ENCODE measurements at regions not wholly inside any gene's neighbourhood (a gene's known extent, or its start where the extent isn't known, plus 50 kb on each side); places are given as distances from the start of the nearest gene placed in this dataset.

- BruUV-seq (replicated peaks), result no TSS peak
- H3K4me3 ChIP-seq (ENCODE audit: low read length), result no peak overlapping the region
These were observed 303.7 kb upstream of the PMFBP1 start for GRCh38 chr16:72475688-72476087.

DNA sequence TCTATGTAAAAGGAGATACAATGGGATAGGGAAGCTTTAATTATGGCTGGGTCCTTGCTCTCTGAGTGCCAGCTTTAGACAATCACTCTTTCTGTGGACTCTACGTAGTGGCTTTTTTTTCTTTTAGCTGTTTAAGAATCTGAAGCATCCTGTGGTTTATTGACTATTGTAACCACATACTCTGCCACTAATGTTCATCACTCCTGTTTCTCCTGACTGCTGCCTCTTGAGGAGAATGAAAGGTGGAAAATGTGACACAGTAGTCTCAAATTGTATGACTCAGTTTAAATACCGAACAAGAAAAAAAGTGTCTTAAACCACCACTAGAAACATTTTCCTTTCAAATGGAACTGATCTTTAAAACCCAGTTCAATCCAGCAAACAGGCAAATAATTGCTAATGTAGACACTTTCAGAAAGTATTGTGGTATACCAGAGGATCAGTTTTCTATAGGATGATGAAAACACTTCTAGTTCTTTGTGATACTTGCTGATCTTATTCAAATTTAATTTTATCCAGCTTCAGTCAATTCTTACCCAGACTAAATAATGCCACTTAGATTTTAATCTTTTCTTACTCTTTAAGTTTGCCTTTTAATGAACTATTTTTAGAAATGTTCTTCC lies 302.7 kb upstream of the PMFBP1 start:
- Histone ChIP-seq H3K9me3 (ENCODE audit: low read length) (no peaks in the 10 kb centered on the region), H4K20me1 (ENCODE audit: low read length) (no peaks in the 10 kb centered on the region), H3K4me3 (ENCODE audit: low read length) (no peak overlapping the region), H3K9me2 (replicated peaks; ENCODE audit: low read length) (no peaks in the 10 kb centered on the region), H3K36me3 (ENCODE audit: low read depth, low read length) (no peaks in the 10 kb centered on the region), H3F3A (ENCODE audit: low read length, unreplicated experiment) (no peaks in the 10 kb centered on the region), H3K27ac (ENCODE audit: low read length) (no peak overlapping the region), H3K4me1 (ENCODE audit: insufficient read depth, low read length) (peaks cover 11% of the 10 kb centered on the region; the same call in 1 of the 2 replicates), H3K27me3 (ENCODE audit: low read length) (no peaks in the 10 kb centered on the region), H3K9ac (ENCODE audit: low read length) (no peak overlapping the region), H3K4me2 (ENCODE audit: low read length) (no peak overlapping the region), H2AFZ (ENCODE audit: low read length) (no peak overlapping the region), H3K79me2 (ENCODE audit: low read length) (no peaks in the 10 kb centered on the region)
- no TSS peak for BruUV-seq (replicated peaks)
- peak; percentile 73 for DNase-seq
- TF ChIP-seq EZH2phosphoT487 (IDR thresholded peaks at IDR 0.05; ENCODE audit: borderline replicate concordance, low read length) (no peak), CTCF (conservative IDR thresholded peaks at IDR 0.05; ENCODE audit: low read depth, low read length) (no peak), EZH2 (IDR thresholded peaks at IDR 0.05; ENCODE audit: low read length, unreplicated experiment) (no peak)
- intact Hi-C loops (cut with micrococcal nuclease), result no loop called here
- ChIA-PET CTCF (interaction anchor here (0.6 kb wide), 1 partner anchor 19 kb away, joined by 3 read pairs; no protein-coding TSS in a partner anchor), POLR2A (ENCODE audit: unreplicated experiment) (no interaction called here)
- peak; percentile 88 for ATAC-seq

More at GRCh38 chr16:72475688-72476087, 303.7 kb upstream of the PMFBP1 start:
- H3K79me2 ChIP-seq (ENCODE audit: low read length), result no peaks in the 10 kb centered on the region
- no peak overlapping the region for H2AFZ ChIP-seq (ENCODE audit: low read length)
- ChIA-PET CTCF (no interaction called here), POLR2A (ENCODE audit: unreplicated experiment) (interaction anchor here (0.5 kb wide), 1 partner anchor 18 kb away, joined by 3 read pairs; no protein-coding TSS in a partner anchor)
- TF ChIP-seq EZH2 (IDR thresholded peaks at IDR 0.05; ENCODE audit: low read length, unreplicated experiment), result no peak
- no peak for TF ChIP-seq EZH2phosphoT487 (IDR thresholded peaks at IDR 0.05; ENCODE audit: borderline replicate concordance, low read length)
- TF ChIP-seq CTCF (conservative IDR thresholded peaks at IDR 0.05; ENCODE audit: low read depth, low read length), result no peak
- H3K27ac ChIP-seq (ENCODE audit: low read length), result no peak overlapping the region
- peaks cover 11% of the 10 kb centered on the region; the same call in 1 of the 2 replicates for H3K4me1 ChIP-seq (ENCODE audit: insufficient read depth, low read length)
- H3K36me3 ChIP-seq (ENCODE audit: low read depth, low read length), result no peaks in the 10 kb centered on the region
- no peak for ATAC-seq
- no peaks in the 10 kb centered on the region for H3K27me3 ChIP-seq (ENCODE audit: low read length)
- no peaks in the 10 kb centered on the region for H4K20me1 ChIP-seq (ENCODE audit: low read length)
- H3F3A ChIP-seq (ENCODE audit: low read length, unreplicated experiment), result no peaks in the 10 kb centered on the region
- no peak for DNase-seq
- no peak overlapping the region for H3K4me2 ChIP-seq (ENCODE audit: low read length)
- H3K9me3 ChIP-seq (ENCODE audit: low read length), result no peaks in the 10 kb centered on the region
- intact Hi-C loops (cut with micrococcal nuclease), result no loop called here
- H3K9ac ChIP-seq (ENCODE audit: low read length), result no peak overlapping the region
- no peaks in the 10 kb centered on the region for H3K9me2 ChIP-seq (replicated peaks; ENCODE audit: low read length)

DNA sequence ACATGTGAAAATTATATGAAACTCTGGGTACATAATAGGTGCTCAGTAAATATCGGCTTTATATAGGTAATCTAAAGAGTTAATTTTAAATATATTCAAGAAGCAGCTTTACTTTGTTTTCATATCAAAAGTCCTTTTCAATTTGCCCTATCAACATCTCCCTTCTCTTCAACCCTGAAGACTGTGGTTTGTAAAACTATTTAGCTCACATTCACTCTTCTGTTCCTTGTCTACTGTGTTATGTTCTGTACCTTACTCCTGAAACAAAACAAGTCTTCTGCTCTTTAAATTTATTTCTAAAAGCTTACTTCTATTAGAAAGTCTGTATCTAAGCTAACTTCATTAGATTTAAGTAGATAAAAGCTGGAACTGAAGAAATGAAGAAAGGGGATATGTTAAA lies 301.7 kb upstream of the PMFBP1 start:
- TF ChIP-seq EZH2phosphoT487 (IDR thresholded peaks at IDR 0.05; ENCODE audit: borderline replicate concordance, low read length), result no peak
- TF ChIP-seq CTCF (conservative IDR thresholded peaks at IDR 0.05; ENCODE audit: low read depth, low read length), result no peak
- no peak for TF ChIP-seq EZH2 (IDR thresholded peaks at IDR 0.05; ENCODE audit: low read length, unreplicated experiment)
- H3K27ac ChIP-seq (ENCODE audit: low read length), result no peak overlapping the region
- no peaks in the 10 kb centered on the region for H3K79me2 ChIP-seq (ENCODE audit: low read length)
- no peaks in the 10 kb centered on the region for H3F3A ChIP-seq (ENCODE audit: low read length, unreplicated experiment)
- DNase-seq, result no peak
- no peaks in the 10 kb centered on the region for H3K36me3 ChIP-seq (ENCODE audit: low read depth, low read length)
- CTCF ChIA-PET, result no interaction called here
- H3K4me1 ChIP-seq (ENCODE audit: insufficient read depth, low read length), result peaks cover 11% of the 10 kb centered on the region; the same call in 1 of the 2 replicates
- POLR2A ChIA-PET (ENCODE audit: unreplicated experiment), result interaction anchor here (0.6 kb wide), 1 partner anchor 47 kb away, joined by 8 read pairs; no protein-coding TSS in a partner anchor
- no peaks in the 10 kb centered on the region for H3K9me3 ChIP-seq (ENCODE audit: low read length)
- H3K4me2 ChIP-seq (ENCODE audit: low read length), result no peak overlapping the region
- ATAC-seq, result no peak
- H3K9me2 ChIP-seq (replicated peaks; ENCODE audit: low read length), result no peaks in the 10 kb centered on the region
- BruUV-seq (replicated peaks), result no TSS peak
- no peak overlapping the region for H3K9ac ChIP-seq (ENCODE audit: low read length)
- H3K4me3 ChIP-seq (ENCODE audit: low read length), result no peak overlapping the region
- no peaks in the 10 kb centered on the region for H4K20me1 ChIP-seq (ENCODE audit: low read length)
- H2AFZ ChIP-seq (ENCODE audit: low read length), result no peak overlapping the region
- no peaks in the 10 kb centered on the region for H3K27me3 ChIP-seq (ENCODE audit: low read length)
- intact Hi-C loops (cut with micrococcal nuclease), result no loop called here
